ENCODE measurements at regions not wholly inside any gene's neighbourhood (a gene's known extent, or its start where the extent isn't known, plus 50 kb on each side); places are given as distances from the start of the nearest gene placed in this dataset.
"Not testable (repeated sequence)": the region's sequence is repeated elsewhere in the genome, so short reads cannot be mapped to it uniquely, and the experiment has no call there.

DNA sequence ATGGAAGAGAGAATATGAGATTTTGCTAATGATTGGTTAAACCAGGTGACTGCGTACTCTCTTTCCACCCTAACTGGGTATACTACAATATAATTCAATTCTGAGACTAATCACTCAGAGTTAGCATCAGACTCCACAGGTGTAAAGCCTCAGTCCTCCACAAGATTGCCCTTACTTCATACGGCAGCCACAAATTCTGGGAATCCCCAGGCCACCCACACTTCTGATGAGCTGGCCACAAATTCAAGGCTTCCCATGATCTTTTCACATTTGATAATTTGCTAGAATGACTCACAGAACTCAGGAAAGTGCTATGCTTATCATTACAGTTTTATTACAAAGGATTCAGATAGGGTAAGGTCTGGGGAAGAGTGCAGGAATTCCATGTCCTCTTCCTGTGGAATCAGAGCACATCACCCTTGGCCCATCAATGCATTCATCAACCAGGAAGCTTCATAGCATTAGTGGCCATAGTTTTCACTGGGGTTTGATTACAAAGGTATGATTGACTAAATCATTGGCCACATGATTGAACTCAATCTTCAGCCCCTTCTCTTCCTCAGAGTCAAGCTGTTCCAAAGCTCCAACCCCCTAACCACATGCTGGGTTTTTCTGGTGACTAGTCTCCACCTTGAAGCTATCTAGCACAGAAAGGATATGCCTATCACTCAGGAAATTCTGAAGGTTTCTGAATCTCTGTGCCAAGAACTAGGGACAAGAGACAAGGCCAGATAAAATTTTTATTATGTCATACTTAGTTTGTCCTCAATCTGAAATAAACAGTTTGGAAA, 131.7 kb downstream of the HHIPL2 start:
- DNase-seq (ENCODE audit: low read depth) = no peak

DNA sequence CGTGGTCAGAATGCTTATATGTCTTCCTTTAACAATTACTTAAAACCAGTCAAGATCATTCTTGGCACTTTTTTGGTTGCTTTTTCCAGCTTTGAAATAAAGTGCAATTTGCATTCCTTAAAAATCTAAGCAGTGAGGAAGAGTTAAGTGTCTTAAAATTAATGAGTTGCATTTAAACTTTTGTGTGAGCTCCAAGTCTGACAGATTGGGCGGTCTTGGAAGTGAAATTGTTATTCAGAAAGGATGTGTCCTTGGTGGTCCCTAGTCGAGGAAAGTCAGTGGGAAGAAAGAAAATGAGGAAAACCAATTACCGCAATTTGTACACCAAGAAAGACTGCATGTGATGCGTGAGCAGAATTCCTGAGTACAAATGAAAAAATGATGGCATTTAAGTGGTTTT, 132.5 kb downstream of the HHIPL2 start:
- no peak for DNase-seq (ENCODE audit: low read depth)

DNA sequence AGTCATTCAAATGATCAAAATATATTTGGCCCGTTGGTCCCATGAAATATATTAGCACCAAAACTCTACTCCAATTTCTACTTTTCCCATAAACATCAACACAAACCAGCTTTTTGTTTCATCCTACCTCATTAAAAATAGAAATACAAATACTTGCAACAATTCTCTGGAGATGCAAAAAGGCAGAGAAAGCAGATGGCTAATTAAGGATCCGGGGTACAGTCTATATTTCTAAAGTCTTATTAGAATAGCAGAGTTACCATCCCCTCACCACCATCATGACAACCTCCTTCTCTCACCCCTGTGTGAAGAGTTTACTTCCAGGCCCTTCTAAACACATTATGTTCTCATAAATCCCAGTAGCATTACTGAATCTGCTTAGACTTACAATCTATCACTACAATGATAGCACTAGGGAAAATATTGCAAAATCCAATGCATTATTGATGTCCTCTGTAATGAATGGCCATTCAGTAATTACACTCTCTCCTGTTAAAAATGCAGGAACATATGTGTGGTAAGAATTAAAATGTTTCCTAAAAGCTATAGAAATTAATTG, 133.8 kb downstream of the HHIPL2 start:
- no peak for DNase-seq (ENCODE audit: low read depth)

DNA sequence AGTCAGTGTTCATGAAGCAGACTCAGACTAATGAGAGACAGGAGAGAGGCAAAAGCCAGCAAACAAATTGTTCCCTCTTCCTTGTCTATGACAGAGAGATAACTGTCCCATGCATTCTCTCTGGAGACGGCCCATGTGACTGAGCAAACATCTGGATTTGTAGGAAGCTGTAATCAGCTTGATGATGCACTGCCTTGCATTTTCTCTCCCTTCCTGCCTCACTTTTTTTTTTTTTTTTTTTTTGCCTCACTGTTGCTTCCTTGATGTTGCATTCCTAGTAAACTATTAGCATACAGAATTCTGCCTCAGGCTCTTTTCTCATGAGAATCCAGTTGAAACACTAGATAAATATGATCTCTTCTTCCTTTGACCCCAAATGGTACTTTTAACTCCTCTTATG, 134.5 kb downstream of the HHIPL2 start:
- no peak for DNase-seq (ENCODE audit: low read depth)

DNA sequence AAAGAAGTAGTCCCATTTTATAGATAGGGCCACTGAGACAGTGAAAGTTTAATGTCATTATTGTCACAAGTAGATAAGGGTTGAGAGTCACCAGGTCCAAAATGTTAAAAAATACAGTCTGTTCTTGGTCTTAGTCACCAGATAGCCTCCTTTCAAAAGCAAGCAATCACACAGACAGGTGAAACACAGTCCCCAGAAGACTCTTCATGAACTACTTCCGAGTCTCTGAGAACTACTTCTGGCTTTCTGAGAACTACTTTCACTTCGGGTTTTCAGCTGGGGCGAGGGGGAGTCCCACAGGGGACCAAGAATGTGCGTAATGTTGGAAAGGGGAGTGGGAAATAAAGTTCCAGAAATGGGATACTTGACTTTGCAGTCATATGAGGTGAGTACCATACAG, 143.2 kb downstream of the HHIPL2 start:
- no peak for DNase-seq (ENCODE audit: low read depth)

DNA sequence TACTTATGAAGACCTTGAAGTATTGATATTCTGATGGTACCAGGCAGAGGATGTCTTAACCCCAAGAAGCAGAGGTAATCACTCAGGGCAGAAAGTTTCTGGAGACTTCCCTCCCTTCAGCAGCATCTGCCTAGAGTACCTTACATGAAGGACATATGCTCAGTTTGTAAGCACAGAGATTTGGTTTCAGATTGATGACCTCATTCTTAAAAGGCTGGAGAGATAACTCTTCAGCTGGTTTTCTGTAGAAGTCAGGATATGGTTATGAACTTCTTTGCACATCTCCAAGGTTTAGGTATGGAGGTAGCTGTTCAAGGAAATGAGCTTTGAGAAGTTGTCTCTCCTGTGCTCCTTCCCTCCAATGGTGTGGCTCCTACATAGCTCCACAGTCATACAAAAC, 148.7 kb downstream of the HHIPL2 start:
- DNase-seq (ENCODE audit: low read depth) = no peak

DNA sequence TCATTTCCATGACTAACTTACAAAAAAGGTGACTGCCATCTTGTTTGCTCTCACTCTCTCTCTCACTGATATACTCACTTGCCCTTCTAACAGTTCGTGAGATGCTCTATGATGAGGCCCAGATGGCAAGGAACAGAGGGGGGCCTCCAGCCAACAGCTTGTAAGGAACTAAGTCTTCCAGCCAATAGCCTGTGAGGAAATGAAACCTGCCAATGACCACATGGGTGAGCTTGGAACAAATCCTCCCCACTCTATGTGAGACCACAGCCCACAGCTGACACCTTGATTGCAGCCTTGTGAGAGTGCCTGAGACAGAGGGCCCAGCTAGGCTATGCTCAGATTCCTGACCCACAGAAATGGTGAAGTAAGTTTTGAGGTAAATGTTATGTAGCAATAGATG, 153.7 kb downstream of the HHIPL2 start:
- DNase-seq (ENCODE audit: low read depth) = no peak

DNA sequence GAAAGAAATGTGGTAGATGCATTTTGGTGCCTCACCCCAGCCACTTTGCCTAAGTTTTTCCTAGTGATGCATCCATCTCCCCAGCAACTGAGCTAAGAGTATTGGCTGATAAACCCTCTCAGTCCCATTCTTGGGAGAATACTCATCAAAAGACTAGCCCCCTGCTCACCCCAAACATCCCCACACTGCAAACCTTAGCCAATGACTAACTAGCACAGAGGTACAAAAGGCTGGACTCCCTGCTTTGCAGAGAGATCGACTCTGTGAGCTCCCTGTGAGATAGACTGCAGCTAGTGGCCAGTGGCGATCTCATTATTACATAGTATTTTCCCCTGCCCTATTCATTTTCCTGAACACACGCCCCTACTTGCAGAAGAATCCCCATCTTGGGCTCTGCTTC, 155.3 kb downstream of the HHIPL2 start:
- DNase-seq (ENCODE audit: low read depth) = no peak

DNA sequence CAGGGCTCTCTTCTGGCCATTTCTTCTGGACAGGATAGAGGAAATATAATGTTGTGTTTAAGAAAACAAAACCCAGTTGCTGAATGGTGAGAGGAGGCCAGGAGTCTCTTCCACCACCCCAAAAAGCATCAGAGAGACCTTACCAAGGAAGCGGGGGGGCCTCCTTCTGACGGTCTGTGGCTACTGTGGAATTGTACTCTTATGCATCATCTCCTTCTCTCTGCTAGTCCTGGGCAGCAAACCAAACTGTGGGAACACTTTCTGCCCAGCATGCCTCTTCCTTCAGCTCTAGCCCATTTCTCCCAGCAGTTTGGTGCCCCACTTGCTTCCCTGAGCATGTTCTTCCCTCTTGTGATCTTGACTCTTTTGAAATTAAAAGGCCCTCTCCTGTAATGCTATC, 157.7 kb downstream of the HHIPL2 start:
- no peak for DNase-seq (ENCODE audit: low read depth)

DNA sequence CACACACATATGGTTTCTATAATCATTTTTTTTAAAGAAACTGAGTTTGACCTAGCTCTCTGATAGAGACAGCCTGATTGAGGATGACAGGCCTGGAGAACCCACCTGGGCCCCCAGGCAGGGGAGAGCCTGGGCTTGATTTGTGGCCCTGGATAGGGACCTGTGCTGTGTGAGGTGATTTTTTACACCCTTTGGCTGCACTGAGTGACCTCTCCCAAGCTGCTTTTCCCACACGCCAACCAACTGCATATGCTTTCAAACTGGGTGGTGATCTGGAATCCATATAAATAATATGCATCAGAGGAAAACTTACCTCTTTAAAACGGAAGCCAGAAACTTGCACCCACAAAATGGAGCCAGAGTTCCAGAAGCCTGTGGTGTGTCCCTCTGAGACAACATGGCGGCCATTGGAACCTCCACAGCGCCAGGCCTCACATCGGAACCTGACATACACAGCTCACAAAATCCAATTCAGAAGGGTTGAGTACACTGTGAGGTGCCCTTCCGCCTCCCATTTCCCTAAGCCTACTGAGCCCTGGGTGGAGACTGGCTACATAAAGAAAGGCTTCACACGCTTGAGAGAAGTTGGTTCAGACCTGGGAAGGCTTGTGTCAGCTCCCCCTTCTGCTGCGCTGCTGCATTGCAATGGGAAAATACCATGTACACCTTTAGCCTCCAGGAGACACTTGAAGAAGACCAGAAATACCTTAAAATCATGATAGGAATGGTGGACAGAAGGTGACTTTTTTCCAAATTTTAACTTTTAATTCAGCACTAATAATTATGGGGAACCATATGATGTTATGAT, 160.7 kb downstream of the HHIPL2 start:
- no peak for DNase-seq (ENCODE audit: low read depth)

DNA sequence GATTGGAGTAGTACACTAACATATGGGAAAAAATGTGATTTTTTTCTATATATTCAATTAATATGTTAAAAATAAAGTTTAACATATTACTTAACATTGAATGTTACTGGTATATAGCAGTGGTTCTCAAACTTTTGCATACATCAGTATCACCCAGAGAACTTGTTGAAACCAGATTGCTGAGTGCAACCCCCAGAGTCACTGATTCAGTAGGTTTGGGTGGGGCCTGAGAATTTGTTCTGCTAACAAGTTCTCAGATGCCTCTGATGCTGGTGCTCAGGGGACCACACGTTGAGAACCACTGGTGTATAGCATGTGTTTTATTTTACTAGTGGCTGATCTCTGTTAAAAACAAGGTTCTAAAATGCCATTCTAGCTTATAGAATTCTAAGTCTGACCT, 161.9 kb downstream of the HHIPL2 start:
- DNase-seq (ENCODE audit: low read depth) = no peak

DNA sequence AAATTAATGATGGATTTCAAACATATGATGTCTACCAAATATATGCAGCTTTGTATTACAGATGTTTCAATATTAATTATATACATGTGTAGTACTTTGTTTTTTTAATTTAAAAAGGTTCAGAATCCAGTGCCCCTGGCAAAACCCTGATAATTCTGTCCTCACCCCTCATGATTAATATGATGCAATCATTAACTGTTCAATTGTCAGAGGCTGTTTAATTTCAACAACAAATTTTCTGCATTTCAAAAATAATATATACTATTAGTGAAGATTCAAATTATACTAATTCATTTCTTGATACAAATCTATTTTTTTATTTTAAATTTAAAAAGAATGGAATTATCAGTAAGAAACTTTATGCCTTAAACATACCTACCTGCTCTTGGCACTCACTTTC, 162.6 kb downstream of the HHIPL2 start:
- no peak for DNase-seq (ENCODE audit: low read depth)

DNA sequence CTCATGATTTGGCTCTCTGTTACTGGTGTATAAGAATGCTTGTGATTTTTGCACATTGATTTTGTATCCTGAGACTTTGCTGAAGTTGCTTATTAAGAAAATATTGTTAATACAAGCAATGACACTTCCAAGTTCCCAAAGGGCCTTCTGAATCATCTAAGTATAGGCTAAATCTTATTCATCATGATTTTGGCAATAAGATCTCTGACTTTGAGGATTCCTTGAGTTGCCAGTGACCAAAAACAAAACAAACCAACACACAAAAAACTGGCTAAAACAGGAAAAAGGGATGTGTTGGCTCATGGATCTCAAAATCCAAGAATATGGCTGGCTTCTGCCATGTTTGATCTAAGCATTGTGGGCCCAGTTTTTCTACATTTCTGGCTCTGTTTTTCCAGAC, 163.4 kb downstream of the HHIPL2 start:
- no peak for DNase-seq (ENCODE audit: low read depth)

DNA sequence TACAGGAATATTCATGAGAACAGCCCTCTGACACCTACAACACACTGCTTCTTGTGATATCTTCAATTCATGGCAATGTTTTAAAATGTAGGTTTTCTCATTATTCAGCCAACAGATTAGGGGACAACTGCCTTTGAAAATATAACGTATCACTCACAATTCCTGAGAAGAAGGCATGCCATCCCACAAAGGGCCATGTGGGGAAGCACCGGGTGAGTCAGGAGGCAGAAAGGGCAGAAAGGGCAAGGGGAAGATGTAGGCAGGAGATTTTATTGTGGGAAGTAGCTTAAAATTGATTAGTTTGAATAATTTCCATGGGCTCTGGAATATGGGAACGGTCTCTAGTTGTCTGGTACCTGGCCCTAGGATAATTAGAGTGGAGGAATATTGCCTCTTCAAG, 165.7 kb downstream of the HHIPL2 start:
- DNase-seq (ENCODE audit: low read depth) = no peak

DNA sequence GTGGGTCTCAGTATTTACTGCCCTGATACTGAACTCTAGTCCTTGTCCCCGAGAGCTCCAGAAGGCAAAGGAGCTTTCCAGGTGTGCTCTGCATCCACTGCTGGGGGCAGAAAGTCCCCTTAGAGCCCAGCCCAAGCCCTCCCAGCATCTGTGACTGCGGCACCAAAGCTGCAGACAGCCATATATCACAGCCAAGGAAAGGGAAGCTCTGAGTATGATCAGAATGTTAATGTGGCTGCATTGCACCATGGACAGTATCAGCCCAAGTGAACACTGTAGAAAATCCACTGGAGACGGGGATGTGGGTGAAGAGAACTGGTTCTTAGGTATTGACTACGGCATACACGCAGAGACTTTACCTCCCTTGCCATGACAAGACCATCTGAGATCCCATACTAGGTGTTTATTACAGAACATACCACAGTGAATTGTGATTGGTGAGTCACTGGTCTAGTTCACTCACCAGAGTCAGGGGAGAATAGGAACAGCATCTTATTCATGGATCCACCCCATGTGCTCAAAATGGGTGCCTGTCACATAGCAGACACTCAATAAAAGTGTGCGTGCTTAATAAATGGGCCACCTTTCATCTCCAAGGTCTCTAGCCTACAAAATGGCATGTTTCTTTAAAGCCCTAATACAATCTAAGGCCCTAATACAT, 170.3 kb downstream of the HHIPL2 start:
- no peak for DNase-seq (ENCODE audit: low read depth)

DNA sequence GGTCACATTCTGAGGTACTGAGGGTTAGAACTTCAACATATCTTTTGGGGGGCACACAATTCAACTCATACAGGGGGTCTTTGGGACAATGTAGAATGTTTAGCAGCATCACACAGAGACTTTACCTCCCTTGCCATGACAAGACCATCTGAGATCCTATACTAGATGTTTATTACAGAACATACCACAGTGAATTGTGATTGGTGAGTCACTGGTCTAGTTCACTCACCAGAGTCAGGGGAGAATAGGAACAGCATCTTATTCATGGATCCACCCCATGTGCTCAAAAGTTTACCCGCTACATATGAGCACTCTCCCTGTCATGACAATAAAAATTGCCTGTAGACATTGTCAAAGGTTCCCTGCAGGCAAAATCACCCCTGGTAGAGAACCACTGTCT, 171.1 kb downstream of the HHIPL2 start:
- DNase-seq (ENCODE audit: low read depth) = not testable (repeated sequence)

DNA sequence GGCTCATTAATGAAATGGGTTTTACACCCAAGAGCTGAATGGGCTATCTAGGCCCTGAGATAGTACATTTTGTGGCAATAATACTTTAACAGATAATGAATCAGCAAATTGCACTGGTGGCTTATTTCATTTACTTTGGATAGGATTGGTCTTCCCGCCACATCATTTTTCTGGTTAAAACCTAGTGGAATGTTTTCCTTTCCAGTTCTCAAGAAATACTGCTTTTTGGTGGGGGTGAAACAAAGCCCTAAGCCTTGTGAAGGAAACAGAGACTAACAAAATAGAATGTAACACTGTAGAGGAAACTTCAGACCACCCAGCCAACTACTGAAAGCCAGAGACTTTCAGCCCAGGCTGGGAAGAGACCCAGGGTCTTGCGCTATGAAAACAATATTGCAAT, 172.2 kb downstream of the HHIPL2 start:
- no peak for DNase-seq (ENCODE audit: low read depth)

DNA sequence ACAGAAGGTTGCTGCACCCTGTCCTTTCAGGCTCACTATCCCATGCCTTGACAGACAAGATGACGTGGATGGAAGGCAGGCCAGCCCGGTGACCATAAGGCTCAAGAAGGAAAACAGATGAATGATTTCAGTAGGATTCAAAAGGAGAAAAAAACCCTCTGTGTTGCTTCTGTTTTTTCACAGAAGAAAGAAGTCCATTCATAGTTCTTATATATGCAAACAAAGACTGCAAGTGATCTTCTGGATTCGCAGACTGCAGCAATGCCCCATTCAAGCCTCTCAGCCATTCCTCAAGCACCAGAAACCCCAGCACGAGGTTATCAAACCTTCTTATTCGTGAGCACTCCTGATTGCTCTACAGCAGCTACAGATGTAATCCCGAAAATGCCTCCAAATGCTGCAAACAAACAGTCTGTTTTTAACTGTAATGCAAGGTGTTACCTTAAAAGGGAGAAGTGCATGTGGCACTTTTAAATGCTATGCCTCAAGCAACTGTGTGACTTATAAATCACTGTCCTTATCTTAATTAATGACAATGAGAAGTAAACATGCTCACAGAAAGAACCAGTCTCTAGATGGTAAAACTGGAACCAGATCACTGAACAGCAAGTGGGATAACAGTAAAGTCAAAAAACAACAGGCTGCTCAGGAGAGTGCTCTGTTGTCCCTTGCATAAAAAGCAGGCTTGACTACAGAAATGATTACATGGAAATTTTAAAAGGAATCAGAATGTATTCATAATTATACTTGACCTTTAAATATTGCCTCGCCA, 173.9 kb downstream of the HHIPL2 start:
- DNase-seq (ENCODE audit: low read depth) = no peak

DNA sequence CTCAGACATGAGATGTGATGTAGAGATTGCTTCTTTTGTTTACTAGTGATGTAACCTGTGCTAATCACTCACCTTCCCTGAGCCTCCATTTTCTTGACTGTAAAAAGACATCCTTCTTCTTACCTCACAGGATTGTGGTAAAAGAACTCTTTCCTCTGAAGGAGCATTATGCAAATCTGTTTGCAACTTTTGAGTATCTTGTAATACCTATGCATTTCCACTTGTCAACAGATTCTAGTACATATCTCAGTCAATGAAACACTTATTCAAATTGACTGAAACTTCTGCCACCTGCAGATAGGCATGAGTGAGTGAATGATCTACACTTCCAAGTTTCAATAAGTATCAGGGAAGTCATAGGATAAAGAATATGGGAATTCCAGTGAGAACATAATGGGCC, 174.7 kb downstream of the HHIPL2 start:
- DNase-seq (ENCODE audit: low read depth) = no peak

DNA sequence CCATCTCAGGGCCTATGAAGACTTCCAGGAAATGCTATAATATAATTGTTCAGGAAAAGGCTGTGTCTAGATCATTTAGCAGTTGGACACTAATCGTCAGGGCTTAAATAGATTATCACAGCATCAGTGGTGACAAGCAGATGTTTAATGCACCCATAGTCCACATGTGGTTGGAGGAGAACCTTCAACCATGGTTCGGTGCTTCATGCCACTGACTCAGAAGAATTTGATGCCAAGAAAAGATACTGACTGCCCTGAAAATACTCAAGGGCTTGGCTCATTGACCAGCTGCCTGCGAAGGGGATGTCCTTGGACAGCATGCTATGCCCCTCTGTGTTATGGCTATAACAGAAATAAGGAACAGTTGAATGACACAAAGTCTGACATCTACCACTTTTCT, 175.7 kb downstream of the HHIPL2 start:
- DNase-seq (ENCODE audit: low read depth) = no peak

DNA sequence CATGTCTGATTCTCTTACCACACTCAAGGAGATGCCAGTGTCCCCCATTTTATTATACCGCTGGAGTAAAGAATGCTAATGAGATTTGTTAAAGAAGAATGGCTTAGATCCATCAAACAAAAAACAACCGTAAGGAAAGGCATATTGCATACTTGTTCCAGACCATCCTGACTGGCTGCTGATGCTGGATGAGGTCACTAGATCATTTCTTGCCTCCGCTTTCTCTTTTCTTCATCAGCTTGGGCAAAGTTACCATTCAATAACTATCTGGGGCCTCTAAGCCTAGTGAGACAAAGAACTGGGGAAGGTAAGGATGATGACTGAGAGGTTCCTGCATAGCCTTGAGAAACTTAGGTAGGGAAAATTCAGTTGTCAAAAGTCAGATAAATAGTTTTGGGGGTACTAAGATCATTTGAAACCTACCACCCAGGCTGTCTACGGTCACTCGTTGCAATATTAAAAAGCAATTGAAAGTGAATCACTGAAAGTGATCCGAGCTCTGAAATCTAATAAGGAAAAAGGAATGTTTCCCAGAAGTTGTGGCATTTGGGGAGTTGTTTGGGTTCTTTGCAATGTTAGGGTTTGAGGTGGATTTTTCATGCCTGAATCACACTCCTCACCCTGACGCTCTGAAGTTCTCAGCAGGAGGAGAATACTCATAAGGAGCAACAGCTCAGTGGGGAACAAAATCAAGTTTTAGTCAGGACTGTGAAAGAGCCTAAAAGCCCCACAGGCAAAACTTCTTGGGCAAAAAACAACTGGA, 176.8 kb downstream of the HHIPL2 start:
- DNase-seq (ENCODE audit: low read depth) = peak; percentile 88

All from HS-5 (cell line).